IPS DF 4.7 (cell line): ENCODE measurements at regions not wholly inside any gene's neighbourhood (a gene's known extent, or its start where the extent isn't known, plus 50 kb on each side); places are given as distances from the start of the nearest gene placed in this dataset.
"Not testable (repeated sequence)": the region's sequence is repeated elsewhere in the genome, so short reads cannot be mapped to it uniquely, and the experiment has no call there.

ENCODE experiments used
- DNase-seq: peaks from one replicate; pipeline ENCODE4 v3.0.0-alpha.2; 2013; ENCODE audit warnings: low spot score; ENCODE audit errors: extremely low read depth

- DNase-seq = not testable (repeated sequence)
Observed at GRCh38 chr5:105859350-105859749, 1811.4 kb downstream of the EFNA5 start.

- DNase-seq = no peak
Observed at GRCh38 chr5:105849701-105850100, 1821.0 kb downstream of the EFNA5 start.

- no peak for DNase-seq
Observed at GRCh38 chr5:105840800-105841199, 1829.9 kb downstream of the EFNA5 start.

- DNase-seq = no peak
Observed at GRCh38 chr5:105836887-105837286, 1833.8 kb downstream of the EFNA5 start.

GRCh38 chr5:105836268-105836667, 1834.5 kb downstream of the EFNA5 start:
- DNase-seq = no peak

- no peak for DNase-seq
Observed at GRCh38 chr5:105828821-105829220, 1841.9 kb downstream of the EFNA5 start.

- DNase-seq = no peak
Observed at GRCh38 chr5:105821800-105822199, 1848.9 kb downstream of the EFNA5 start.

GRCh38 chr5:105817914-105818313, 1852.8 kb downstream of the EFNA5 start:
- DNase-seq = no peak

- DNase-seq = no peak
Observed at GRCh38 chr5:105817416-105817815, 1853.3 kb downstream of the EFNA5 start.

GRCh38 chr5:105816961-105817360, 1853.8 kb downstream of the EFNA5 start:
- DNase-seq = no peak

GRCh38 chr5:105812304-105812703, 1858.4 kb downstream of the EFNA5 start:
- no peak for DNase-seq

- DNase-seq = no peak
Observed at GRCh38 chr5:105807951-105808350, 1862.8 kb downstream of the EFNA5 start.

GRCh38 chr5:105807290-105807689, 1863.4 kb downstream of the EFNA5 start:
- DNase-seq = no peak

GRCh38 chr5:105806596-105806995, 1864.1 kb downstream of the EFNA5 start:
- DNase-seq = no peak

- no peak for DNase-seq
Observed at GRCh38 chr5:105803431-105803830, 1867.3 kb downstream of the EFNA5 start.

GRCh38 chr5:105794578-105794977, 1876.2 kb downstream of the EFNA5 start:
- DNase-seq = no peak

GRCh38 chr5:105789246-105789645, 1881.5 kb downstream of the EFNA5 start:
- DNase-seq = no peak

- DNase-seq = no peak
Observed at GRCh38 chr5:105783811-105784210, 1886.9 kb downstream of the EFNA5 start.

GRCh38 chr5:105782501-105782900, 1888.2 kb downstream of the EFNA5 start:
- DNase-seq = no peak

GRCh38 chr5:105773241-105773640, 1897.5 kb downstream of the EFNA5 start:
- no peak for DNase-seq

- DNase-seq = no peak
Observed at GRCh38 chr5:105767267-105767666, 1903.5 kb downstream of the EFNA5 start.

GRCh38 chr5:105762728-105763127, 1908.0 kb downstream of the EFNA5 start:
- no peak for DNase-seq

- DNase-seq = no peak
Observed at GRCh38 chr5:105754056-105754455, 1916.7 kb downstream of the EFNA5 start.

- no peak for DNase-seq
Observed at GRCh38 chr5:105752801-105753200, 1917.9 kb downstream of the EFNA5 start.
